HG03066 (cell line): ENCODE measurements at regions not wholly inside any gene's neighbourhood (a gene's known extent, or its start where the extent isn't known, plus 50 kb on each side); places are given as distances from the start of the nearest gene placed in this dataset.

ENCODE experiments used
- ATAC-seq: cut with Tn5 transposase; IDR thresholded peaks from one replicate; pipeline ENCODE4 v1.9.1; 2021; ENCODE audit warnings: low read depth; ENCODE audit not compliant: unreplicated experiment

DNA sequence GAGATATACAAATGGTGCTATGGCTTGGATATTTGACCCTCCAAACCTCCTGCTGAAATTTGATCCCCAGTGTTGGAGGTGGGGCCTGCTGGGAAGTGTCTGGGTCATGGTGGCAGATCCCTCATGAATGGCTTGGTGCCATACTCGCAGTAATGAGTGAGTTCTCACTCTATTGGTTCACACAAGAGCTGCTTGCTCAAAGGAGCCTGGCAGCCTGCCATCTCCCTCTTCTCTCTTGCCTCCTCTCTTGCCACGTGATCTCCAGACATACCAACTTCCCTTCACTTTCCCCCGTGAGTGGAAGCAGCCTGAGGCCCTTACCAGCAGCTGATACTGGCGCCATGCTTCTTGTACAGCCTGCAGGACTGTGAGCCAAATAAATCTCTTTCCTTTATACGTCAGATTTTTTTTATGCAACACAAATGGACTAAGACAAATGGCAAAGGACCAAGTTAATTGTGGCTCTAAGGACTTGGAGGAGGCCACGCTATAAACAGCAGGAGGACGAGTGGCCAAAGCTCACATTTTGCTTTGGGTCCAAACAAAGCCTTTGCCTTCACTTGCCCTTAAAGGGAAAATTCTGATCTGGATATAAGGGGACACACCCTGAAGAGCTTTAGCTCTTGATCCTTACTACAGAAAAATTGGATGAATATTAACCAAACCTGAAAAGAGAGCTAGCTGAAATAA, 214.7 kb downstream of the SS18 start:
- ATAC-seq = no peak

DNA sequence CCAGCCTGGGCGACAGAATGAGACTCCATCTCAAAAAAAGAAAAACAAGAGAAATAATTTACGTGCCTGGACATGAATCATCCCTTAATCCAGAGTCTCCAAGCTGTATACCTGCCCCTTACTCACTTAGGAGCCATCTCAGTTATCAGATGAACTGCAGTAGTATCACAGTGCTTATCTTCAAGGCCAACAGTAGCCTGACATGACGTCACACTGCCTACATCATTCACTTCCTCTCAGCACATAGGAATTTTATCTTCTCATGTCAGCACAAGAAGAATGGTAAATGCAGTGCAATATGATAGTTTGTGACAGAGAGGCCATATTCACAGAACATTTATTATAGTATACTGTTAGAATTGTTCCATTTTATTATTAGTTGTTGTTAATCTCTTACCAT, 216.6 kb downstream of the SS18 start:
- no peak for ATAC-seq

GRCh38 chr18:25866331-25866730, 224.1 kb downstream of the SS18 start:
- ATAC-seq = no peak

- no peak for ATAC-seq
Measured at GRCh38 chr18:25862881-25863600, 227.4 kb downstream of the SS18 start.

DNA sequence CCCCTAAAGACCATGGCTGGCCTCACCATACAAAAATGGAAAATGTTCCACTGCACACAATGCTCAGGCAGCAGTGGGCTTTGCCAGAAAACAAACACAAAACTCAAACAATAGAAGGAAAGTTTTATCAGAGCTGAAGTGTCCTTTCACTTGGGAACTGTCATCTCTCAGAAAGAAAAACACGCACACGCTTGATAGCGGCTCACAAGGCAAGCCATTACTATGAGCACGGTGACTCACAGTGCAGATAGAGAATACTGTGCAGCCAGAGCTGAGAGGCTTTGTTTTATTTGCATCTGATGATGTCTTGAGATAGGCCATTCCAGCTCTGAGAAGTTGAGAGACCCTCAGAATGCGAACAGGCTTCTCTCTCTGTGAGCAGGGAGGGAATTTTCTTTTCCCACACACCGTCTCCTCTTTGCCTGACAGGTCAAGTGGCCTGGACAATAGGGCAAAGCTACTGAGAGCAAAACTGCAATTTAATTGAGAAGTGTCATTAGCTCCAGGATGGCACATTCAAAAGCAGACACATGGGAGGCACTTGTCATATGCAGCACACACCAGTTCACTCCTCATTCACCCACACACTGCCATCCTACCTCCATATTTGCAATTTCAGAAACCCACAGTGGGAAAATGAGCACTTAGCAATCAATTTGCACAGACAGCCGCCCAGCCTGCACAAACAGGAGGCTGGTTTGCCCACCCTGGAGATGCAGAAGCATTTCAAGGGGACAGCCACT, 236.6 kb downstream of the SS18 start:
- ATAC-seq = no peak

DNA sequence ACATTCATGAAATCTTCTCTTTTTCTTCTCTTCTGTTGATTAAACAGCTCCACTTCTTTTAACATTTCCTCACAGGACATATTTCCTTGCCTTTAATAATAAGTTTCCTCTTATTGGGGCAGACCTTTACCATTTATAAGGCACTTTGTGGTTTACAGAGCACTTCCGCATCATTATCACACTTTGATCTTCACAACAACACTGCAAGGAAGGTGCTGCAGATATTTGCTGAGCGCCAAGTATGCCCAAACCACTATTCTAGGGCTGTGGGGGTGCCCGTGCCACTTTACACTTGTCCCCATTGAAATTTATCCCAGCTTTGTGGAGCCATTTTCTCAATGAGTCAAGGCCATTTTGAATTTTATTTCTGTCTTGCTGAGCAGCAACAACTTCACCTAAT, 246.6 kb downstream of the SS18 start:
- ATAC-seq = no peak

GRCh38 chr18:25842665-25843064, 247.7 kb downstream of the SS18 start:
- no peak for ATAC-seq

GRCh38 chr18:25834061-25834460, 256.4 kb downstream of the SS18 start:
- no peak for ATAC-seq

- ATAC-seq = no peak
Measured at GRCh38 chr18:25832001-25832604, 258.3 kb downstream of the SS18 start.

DNA sequence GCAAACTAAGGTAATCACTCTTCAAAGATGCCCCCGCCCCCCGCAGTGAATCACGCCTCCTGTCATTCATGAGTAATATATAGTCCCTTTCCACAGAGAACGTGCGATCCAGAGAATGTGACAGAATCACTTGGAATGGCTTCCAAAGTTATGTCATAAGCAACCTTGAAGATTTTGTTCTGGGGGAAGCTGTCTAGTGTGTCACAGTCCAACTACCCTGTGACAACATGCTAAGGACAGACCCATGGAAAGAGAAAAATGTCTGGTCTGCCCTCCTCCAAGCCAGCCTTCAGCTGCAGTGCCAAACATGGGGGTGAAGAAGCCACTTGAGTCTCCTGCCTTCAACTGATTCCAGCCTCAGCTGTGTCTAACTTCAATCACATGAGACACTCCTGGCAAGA, 259.1 kb downstream of the SS18 start:
- ATAC-seq = no peak

DNA sequence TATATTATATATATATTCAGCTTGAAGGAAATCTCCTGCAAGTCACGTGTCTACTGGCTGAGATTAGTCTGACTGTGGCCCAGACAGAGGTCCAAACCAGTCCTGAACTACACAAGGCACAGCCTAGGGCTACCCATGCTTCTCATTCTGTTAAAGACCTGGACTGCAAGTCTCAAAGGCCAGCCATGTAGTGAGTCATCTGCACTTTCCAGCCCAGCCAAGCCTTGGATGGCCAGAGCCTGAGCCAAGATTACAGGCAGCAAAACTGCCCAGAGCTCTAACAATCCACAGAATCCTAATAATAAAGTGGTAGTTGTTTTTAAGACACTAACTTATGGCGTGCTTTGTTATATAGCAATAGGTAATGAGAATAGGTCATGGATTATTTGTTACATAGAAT, 259.6 kb downstream of the SS18 start:
- no peak for ATAC-seq

GRCh38 chr18:25827961-25828561, 262.4 kb downstream of the SS18 start:
- ATAC-seq = no peak

DNA sequence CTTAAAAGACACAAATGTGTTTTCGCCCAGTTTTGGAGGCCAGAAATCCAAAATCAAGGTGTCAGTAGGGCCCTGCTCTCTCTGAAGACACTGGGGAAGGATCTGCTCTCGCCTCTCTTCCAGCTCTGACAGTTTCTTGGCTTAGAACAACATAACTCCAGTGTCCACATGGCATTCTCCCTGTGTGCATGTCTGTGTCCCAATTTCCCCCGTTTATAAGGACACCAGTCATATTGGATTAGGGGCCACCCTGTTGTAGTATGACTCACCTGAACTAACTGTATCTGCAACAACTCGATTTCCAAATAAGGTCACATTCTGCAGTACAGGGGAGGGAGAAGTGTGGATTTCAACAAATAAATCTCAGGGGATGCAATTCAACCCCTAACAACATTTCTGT, 263.2 kb downstream of the SS18 start:
- ATAC-seq = no peak

DNA sequence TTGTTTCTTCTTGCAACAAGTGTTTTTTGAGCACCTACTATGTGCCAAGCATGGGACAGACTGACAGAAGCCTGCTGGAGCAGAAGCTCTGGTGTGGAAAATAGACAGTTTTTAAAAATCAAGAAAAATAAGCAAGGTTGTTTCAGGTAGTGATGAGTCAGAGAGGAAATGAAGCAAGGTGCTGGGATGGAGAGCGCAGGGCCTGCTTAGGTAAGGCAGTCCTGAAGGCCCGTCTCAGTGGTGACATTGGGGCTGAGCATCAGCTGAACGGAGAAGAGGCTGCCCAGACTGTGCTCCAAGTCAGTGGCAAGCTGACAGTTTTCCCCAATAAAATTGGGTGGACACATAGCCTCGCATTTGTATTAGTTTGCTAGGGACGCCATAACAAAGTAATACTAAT, 263.6 kb downstream of the SS18 start:
- ATAC-seq = no peak

- ATAC-seq = no peak
Measured at GRCh38 chr18:25825979-25826776, 264.2 kb downstream of the SS18 start.

GRCh38 chr18:25825056-25825455, 265.4 kb downstream of the SS18 start:
- no peak for ATAC-seq

DNA sequence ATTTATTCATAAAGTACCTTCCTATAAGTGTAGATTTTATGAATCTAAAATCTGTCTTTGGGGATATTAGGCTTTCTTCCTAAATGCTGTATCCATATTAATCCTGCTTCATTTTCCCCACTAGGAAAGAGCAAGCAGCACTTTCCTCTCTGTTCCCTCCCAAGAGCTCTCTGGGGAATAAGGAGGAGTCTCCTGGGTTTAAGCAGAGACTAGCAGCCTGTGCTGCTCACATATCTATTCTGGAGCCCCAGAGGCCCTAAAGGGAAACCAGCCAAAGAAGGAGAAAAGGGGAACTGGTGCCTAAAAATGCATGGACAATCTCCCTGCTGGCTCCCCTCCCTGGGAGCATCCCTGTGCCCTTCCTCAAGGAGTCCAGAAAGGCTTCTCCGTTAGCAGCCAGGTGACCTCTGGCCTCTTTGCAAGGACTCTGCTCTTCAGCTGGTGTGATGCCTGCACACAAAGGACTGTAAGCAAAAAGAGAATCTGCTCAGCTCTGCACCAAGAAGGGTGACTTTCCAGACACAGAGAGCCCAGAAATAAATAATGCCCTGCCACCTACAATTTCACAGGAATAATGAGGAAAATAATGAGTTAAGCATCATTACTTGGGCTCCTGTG, 270.6 kb downstream of the SS18 start:
- no peak for ATAC-seq

DNA sequence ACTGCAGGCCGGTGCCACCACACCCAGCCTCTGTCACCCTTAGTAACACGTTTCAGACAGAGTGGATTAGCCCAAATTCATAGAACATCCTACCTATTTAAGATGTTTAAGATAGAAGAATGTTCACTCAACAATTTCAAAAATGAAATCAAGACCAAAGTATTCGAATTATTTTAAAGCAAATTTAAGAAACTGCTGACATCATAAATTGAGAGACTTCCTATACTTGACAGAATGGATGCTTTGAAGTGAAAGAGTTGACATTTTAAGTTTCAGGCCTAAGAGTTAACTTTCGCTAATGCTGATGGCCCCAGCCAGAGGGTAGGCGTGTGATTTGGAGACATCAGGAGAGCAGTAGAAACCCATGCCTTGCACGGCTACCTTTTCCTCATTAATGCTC, 271.9 kb downstream of the SS18 start:
- ATAC-seq = no peak

DNA sequence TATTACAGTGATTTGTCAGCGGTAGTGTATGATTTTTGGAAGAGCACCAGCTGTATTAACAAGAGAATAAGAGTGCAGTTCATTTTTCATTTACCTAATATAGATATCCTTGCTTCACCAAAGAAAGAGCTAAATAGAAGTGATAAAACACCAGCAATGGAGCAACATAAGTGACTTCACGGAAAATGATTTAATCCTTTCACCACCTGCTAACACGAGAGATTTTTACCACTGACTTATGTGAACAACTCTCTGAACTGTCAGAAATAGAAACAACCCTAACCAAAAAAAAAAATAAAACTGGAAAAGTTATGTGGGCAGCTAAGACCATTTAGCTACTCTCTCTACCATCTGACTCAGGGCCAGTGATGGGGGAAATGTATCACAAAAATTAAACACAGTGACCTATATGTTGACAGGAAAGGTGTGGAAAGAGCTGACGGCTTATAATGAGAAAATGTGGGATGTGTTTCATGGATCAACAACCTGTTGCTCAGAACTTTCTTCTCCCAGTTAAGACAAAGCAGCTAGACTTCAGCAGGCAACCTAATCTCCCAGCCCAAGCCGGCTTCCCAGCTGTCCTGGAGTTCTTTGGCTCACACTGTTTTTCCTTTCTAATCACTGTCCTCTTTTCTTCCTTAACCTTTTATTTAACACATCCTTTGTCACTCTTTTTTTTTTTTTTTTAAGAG, 272.7 kb downstream of the SS18 start:
- ATAC-seq = no peak
